Stimulated activated CD4-positive, alpha-beta T cell treated with anti-CD3 and anti-CD28 coated beads, Interleukin-12 subunit alpha, Interleukin-12 subunit beta, amount 100 ng/mL, for 48 hours (primary cell): ENCODE measurements at regions not wholly inside any gene's neighbourhood (a gene's known extent, or its start where the extent isn't known, plus 50 kb on each side); places are given as distances from the start of the nearest gene placed in this dataset.
"Not testable (repeated sequence)": the region's sequence is repeated elsewhere in the genome, so short reads cannot be mapped to it uniquely, and the experiment has no call there.

Source experiments
- DNase-seq, 3 donors: peaks; one replicate each; pipeline ENCODE4 v3.0.0-alpha.2; 2020; ENCODE audit warnings: low read depth in 2 of 3, low spot score in 1 of 3

DNA sequence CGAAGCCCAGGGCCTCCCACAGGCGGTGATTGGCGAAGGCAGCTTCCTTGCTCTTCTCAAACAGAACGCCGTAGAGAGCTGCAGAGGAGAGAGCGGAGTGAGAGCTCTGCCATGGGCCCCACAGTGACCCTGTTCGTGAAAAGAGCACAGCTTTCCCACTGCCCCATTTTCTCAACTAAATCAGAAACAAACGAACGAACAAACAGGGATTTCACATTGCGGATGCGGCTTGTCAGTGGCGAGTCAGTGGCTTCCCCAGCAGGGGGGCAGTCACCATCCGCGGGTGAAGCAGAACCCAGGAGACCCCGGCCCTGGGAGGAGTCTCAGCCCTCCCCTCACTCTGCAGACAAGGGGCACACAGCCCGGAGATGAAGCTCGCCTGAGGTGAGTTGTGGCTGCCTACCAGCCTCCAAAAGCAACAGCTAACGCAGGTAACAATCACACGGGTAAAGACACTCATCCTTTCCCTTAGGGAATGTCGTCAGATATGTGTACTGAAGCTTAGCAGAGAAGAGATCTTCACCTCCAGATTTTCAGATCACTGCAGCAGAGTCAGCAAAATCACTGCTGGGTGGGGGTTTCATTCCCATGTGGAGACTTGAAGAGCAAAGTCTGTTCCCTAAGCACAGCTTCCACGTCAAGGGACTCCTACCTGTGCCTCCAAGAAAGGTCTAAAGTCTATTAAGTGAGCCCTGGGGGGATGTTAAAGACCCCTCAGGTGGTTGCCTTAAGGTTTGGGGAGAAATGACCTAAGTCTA is 51.2 kb upstream of the GPR31 start:
- no peak for DNase-seq

DNA sequence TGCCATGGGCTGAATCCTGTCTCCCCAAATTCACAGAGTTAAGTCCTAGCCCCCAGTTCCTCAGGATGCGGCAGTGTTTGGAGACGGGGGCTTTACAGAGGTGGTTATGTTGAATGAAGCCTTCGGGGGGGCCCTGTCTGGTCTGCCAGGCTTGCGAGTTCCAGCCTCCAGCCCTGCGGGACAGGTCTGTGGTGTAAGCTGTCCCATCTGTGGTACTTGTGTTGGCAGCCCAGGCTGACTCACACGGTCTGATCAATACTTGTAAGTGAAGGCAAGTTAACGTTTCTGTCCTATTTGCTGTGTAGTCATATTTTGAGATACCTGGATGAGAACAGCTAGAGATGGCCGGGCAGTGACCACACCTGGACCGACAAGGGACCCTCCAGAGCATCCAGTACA is 51.8 kb upstream of the GPR31 start:
- DNase-seq: no peak

DNA sequence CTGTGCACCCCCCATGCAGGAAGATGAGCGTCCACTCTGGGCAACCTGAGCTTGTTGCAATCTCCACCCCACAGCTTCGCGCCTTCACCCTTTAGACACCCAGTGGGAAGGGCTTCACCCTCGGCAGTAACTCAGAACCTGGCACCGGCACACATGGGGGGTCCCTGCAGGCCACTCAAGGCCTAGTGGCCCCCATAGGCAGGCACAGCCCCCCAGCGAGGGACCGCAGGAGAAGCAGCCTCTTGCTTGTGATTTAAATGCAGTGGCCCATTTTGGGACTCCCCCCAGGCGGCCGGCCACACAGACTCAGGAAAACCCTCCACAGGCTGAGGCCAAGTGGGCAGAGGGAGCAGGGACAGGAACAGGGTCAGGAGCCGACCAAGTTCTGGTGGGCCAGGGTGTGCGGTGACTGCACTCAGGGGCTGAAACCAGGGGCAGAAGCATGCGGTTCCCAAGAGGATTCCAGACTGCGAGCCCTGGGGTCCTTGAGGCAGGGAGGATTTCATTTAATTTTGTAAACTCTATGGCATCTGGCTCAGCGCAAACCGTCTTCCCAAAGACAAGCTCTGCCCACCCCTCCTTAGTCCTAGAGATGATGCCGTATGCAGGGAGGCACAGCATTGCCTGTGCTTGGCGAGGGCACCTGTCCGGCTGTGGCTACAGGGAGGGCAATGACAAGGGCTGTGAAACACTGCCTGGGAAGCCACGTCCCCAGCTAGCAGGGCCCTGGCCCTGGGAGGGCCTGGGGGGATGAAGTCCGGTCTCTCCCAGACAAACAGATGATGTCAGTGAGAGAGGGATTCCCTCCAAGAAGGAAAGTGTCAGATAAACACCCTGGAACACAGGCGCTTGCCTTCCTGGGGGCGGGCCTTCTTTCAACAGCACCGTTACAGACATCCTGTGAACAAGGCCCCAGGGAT is 52.9 kb upstream of the GPR31 start:
- DNase-seq: no peak

DNA sequence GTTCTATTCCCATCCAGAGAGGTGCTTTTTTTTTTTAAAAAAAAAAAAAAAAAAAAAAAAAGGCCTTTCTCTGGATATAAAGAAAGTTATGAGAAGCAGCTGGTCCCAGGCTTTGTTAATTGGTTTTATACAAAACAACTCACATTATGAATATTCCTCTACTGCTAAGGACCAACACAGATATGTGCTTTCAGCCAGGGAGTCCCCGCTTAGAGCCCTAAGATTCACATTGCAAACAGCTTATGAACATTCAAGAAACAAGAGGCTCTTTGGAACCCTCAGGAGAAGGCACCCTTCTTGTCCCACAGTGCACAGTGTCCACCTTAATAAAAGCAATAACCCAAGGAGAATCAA is 53.5 kb upstream of the GPR31 start:
- no peak for DNase-seq

DNA sequence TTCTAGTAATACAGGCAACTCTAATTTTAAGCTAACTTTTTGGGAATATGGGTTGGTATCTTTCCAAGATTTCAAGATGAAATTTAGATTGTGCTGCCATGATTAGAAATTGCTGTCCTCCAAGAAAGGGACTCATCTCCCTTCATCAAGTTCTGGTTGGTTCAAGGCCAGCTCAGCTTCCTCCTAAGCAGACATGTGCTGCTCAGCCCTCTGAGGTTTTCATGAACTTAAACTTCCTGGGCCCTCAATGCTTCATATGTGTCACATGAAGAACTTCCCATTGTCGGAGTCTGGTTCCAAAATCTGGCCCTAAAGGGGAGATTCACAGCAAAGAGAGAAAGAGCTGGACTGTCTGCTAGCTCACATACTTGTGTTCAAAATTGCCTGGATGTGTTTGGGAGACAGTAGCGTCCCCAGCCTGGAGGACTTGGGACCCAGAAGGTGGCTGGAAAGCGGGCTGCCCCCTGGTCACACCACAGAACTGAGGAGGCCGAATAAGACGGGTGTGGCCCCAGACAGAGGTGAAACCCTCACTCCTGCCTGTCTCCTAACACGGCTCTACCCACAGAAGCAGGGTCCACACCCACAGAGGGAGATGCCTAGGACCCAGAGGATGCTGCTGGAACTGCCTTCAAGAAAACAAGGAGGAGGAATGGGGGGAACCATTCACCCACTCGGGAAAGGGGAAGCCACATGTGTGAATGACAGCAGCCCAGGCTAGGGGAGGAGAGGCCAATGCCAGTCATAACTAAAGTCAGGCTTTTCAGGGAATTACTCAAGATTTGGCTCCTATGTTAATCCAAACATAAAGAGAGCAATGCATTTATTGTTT is 54.3 kb upstream of the GPR31 start:
- DNase-seq: no peak

DNA sequence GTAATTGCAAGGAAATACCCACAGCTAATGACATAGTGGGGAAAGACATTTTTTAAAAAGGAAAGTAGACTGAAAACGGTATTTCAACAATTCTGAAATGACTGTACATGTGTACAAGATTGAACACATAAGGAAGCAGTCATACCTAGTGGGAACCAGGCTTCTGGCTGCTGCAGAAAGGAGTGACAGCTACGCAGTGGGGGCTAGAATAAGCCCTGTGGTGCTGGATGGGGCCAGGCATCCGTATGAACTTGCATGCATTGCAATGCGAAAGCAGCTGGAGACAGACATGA is 54.9 kb upstream of the GPR31 start:
- no peak for DNase-seq

DNA sequence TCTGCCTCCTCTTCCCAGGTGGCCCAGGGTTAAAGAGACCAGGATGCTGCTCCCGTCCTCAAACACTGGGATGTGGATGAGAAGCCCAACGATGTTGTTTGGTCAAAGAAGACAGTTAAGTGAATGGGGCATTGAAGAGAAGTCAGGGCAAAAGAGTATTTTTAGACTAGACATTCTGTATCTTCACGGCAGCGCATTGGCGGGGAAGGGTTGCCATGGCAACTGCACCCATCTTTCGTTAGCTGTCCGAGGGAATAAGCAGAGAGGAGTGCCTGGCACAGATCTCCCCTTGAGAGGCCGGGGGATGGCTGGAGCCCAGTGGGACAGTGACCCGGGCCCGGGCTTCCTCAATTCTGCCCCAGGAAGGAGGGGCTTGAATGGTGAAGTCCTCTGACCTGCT is 56.4 kb upstream of the GPR31 start:
- no peak for DNase-seq

DNA sequence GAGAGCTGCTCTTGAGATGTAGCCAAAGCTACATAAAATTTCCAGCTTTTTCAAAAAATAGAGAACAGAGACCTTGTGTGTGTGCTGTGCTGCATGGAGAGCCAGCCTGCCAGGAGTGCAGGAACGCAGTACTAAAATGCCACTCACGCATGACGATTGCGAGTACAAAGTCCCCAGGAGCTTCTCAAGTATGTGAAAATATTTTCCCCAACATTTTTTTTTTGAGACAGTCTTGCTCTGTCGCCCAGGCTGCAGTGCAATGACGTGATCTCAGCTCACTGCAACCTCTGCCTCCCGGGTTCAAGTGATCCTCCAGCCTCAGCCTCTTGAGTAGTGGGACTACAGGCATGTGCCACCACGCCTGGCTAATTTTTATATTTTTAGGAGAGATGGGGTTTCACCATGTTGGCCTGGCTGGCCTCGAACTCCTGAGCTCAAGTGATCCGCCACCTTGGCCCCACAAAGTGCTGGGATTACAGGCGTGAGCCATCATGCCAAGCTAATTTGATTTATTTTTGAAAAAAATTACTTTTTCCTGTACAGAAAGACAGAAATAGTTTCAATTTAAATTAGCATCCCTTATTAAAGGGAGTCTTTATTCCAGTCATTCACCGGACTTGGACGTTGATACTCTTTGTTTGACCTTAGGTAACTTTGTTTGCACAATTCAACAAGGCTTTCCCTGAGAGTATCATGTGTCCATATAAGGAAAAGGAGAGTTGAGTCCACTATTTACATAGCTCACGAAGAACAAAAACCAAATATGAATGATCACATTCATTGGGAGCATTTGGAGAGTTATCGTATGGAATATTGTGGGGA is 57.9 kb upstream of the GPR31 start:
- DNase-seq: not testable (repeated sequence)

DNA sequence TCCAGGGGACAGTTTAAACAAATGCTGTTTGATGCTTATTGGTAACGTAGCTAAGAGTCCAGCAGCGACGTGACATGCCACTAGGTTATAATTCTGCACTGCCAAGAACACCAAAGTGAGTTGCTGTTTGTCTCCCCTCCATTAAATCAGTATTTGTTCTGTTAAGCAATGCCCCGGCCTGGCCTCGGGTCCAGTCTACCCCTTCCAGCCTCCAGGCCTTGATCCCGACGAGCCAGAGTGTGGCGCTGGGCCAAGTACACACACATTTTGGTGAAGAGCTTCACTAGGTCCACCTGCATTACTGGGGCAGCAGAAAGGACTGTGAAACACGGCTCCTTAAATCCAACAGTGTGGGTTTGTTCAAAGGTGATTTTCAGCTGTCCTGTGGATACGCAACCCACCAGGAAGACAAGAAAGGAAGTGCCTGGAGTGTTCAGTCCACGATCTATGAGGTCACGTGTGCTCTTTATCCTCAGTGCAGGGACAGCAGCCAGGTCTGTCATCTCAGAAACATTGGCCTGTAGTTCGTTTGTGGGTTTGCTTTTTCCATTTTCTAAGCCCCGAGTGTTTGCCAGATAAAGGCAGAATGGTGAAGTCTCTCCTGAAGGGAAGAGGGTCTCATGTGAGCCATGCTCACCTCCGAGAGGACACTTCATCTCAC is 58.7 kb upstream of the GPR31 start:
- not testable (repeated sequence) for DNase-seq

DNA sequence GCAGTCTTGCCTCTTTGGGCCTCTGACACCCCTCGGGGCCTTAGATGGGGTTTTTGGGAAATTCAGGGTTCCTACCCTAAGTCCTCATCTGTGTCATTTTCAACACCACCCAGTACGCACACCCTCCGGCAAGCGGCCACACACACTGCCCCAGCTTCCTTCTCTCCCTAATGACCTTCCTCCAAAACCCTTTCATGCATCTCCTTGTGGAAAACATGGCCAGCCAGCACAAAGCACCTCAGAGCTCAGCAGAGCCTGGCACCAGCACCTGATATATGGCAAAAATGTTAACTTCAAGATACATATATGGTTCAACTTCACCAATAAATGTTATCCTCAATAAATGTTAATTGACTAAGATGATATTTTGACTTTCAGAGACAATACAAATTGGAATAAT is 59.3 kb upstream of the GPR31 start:
- DNase-seq: not testable (repeated sequence)

DNA sequence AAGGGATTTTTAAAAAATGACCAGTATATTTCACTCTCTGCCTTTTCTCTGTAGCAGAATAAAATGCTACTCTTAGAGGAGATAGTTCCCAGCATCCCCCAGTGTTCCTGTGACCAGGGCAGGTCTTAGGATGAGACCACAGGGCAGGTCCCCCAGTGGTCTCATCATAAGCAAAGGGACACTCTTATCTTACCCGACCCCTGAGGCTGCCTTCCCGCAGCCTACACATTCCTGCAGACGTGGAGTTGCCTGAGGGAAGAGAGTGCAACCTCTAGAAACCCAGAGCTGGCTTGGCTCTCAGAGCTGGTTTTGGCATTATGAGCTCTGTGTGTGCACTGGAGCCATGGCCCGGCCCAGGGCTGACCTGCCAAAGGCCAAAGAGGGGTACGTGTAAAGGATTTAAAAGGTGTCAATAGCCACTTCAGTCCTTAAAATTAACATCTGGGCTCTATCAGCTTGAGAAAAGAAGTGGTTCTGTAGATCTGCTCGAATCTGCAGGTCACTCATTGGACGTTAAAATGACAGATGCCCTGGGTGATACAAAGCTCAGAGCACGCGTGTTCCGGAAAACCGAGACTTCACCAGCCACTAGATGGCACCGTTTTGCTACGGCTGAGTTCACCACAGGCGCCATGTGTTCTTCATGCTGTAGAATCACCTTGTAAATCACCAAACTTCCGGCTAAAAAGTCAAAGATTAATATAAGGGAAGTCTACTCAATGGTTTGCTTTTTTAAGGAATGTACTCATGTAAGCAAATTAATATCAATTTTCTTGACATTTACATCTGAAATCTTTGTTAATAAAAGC is 60.4 kb upstream of the GPR31 start:
- DNase-seq: peak; percentile 5 to 11 (median 6)

DNA sequence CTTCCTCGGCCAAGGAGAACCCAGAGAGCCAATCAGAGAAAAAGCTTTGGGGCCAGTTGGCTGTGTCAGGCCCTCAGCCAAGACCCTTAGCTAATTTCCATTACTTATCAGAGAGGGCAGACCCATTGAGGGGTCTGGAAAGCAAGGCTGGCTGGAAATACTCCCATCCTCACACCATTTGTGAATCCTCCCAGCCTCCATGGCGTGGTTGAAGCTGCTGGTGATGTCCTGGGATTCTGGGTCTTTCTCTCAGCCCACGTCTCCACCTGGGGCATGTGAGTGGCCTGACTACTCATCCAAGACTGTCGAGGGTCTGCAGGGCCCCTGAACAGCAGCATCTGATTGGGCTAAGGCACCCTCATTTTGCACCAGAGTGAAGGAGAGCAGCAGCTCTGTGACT is 61.3 kb upstream of the GPR31 start:
- not testable (repeated sequence) for DNase-seq

DNA sequence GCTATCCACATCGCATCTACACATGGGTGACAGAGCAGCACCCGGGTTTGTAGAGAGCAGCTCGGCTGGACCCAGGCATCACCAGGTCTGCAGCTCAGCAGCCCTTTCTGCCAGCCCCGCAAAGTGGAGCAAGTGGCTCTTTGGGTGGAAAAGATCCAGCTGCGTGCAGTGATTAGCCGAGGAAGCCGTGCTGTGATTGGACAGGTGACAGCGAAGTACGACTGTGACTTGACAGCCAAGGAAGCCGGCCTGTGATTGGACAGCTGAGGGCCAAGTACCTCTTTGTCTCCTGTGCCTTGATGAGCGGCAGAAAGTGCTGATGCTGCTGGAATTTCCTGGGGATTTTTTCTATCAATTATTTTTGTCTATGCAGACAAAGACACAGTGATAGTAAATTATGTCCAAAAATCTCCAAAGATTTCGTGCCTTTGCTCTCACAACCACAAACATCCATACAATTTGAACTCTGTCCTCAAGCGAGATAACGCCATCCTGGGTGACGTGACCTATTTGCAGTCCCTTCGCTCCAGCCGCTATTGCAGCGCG is 62.3 kb upstream of the GPR31 start:
- DNase-seq: no peak

DNA sequence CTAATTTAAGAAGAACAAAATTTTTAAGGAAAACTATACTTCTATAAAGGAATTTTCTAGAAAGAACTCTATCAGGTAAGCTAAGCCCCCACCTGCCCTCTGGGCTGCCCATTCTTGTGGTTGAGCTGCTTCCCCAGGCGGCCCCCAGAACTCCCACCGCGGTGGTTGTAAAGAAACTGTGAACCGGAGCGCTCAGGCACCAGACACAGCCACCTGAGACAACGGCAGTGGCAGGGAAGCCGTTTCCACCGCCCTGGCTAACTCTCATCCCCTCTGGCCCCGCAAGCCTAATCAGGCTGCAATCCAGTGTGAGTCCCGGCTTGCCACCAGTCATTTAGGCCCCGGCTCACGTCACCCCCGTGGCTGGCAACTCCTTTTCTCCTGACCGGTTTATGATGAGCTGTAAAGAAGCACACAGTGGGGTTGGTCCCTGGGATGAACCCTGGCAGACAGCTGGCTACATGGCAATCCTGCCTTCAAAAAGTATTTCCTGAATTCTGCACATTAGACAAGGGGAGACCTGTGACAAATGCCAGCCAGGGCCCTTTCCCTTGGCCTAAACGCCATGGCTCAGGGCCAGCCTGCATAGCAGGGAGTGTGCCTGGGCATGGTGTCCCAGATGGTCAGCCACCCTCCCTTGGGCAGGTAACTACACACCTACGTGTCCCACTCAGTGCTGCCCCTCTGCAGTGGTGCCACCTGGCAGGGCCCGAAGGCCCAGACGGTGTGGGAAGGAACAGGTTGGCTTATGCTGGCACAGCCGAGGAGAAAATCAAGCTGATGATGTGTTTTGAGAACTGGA is 63.8 kb upstream of the GPR31 start:
- no peak for DNase-seq

DNA sequence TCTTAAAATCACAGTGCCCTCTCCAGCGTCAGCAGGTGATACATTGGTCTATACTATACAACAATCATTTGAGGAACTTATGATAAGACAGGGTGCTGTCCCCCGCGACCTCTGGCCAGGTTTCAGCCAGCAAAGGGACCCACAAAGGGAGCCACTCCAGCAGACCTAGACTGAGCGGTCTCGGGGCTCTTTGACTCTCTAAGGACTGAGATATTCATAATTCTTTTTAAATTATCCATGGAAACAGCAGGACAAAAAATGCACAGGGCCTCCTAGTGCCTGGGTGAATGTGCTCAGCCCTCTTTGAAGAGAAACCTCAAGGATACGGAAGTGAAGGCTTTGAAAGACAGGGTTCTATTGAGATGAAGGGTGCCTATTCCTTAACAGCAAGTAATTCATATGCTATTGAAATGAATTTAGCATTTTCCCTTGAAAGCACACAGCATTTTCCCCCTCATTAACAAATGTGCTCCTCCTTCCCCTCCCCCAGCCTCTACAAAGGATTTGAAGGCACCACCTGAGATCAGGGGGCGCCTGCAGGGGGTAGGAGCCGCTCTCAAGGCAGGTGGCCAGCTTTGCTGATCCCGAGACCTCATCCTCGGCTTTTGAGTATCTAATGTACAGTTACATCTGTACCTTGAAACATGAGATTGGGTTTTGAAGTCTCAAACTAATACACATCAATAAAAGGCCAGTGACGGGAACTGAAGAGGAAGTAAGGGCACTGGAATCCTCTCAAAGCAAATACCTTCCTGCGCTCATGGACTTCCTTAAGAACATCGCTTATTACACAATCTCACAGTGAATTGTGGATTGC is 65.3 kb upstream of the UNC93A start:
- not testable (repeated sequence) for DNase-seq

DNA sequence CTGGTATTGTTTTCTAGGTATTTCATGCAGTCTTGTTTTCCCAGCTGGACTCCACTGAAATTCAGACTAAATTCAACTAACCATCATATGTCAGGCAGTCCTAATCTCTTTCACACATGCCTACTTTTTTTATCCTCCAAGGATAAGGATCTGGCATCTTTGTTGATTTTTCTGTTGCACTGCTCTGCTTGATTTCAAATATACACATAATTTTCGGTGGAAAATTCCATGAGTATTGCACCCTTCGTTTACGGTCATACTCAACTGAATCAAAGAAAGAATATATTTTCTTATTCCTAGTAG is 64.8 kb upstream of the UNC93A start:
- DNase-seq: no peak

DNA sequence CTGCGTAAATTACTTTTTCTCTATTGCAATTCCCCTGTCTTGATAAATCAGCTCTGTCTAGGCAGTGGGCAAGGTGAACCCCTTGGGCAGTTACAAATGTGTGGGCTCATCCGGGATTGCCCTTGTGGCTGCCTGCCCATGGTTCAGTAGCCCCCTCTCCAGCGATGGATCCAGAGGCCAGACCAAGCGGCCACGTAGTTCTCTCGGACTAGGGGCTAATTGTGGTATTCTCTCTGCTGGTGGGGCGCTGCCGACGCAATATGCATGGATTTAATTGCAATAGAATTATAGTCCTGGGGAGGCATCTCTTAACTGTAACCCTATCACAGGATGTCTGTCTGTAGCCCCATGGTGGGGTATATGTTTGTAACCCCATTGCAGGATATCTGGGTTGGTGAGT is 64.3 kb upstream of the UNC93A start:
- no peak for DNase-seq

DNA sequence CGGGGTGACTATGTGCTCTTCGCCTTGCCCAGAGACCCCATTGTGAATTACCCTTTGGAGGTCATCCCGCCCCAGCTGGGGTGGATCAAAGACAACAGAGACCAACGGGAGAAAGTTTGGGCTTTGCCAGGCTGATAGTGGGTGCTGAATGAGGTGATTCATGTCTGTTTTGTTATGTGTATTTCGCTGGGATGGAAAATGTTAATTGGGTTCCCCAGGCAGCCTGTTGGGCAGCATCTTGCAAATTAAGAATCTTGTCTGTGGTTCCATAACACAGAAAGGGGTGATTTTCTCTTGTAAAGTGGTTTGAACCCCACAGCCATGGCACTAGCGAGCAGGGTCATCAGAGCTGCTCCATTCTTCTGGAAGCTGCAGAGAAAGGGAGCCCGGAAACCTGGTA is 63.1 kb upstream of the UNC93A start:
- no peak for DNase-seq
